ENCODE measurements at regions not wholly inside any gene's neighbourhood (a gene's known extent, or its start where the extent isn't known, plus 50 kb on each side); places are given as distances from the start of the nearest gene placed in this dataset.
"Not testable (repeated sequence)": the region's sequence is repeated elsewhere in the genome, so short reads cannot be mapped to it uniquely, and the experiment has no call there.

GRCh38 chr18:1018181-1018681 lies 113.6 kb downstream of the ADCYAP1 start:
- H3K27ac ChIP-seq (ENCODE audit: low read length) = no peak overlapping the region
- no peaks in the 10 kb centered on the region for H3K9me3 ChIP-seq (ENCODE audit: control insufficient read depth, low read depth, low read length)
- peaks cover 34% of the 10 kb centered on the region for H3K4me1 ChIP-seq (ENCODE audit: control insufficient read depth, low read depth, low read length)
- H3K27me3 ChIP-seq (ENCODE audit: control insufficient read depth, insufficient read depth, low read length) = peaks cover 10% of the 10 kb centered on the region
- no peaks in the 10 kb centered on the region for H3K36me3 ChIP-seq (ENCODE audit: control insufficient read depth, low read depth, low read length)
- no peak overlapping the region for H3K9ac ChIP-seq (ENCODE audit: low read length)
- no peak overlapping the region for H3K4me3 ChIP-seq (ENCODE audit: low read length)

- no peaks in the 10 kb centered on the region for H3K9me3 ChIP-seq (ENCODE audit: control insufficient read depth, low read depth, low read length)
- peaks cover 34% of the 10 kb centered on the region for H3K4me1 ChIP-seq (ENCODE audit: control insufficient read depth, low read depth, low read length)
- H3K9ac ChIP-seq (ENCODE audit: low read length) = no peak overlapping the region
- no peak overlapping the region for H3K4me3 ChIP-seq (ENCODE audit: low read length)
- H3K27me3 ChIP-seq (ENCODE audit: control insufficient read depth, insufficient read depth, low read length) = peaks cover 10% of the 10 kb centered on the region
- no peaks in the 10 kb centered on the region for H3K36me3 ChIP-seq (ENCODE audit: control insufficient read depth, low read depth, low read length)
- no peak overlapping the region for H3K27ac ChIP-seq (ENCODE audit: low read length)
These were observed 114.5 kb downstream of the ADCYAP1 start for GRCh38 chr18:1019191-1019590.

- Histone ChIP-seq H3K9ac (ENCODE audit: low read length) (no peak overlapping the region), H3K27ac (ENCODE audit: low read length) (no peak overlapping the region), H3K9me3 (ENCODE audit: control insufficient read depth, low read depth, low read length) (no peaks in the 10 kb centered on the region), H3K4me1 (ENCODE audit: control insufficient read depth, low read depth, low read length) (peaks cover 22% of the 10 kb centered on the region), H3K4me3 (ENCODE audit: low read length) (no peak overlapping the region), H3K36me3 (ENCODE audit: control insufficient read depth, low read depth, low read length) (no peaks in the 10 kb centered on the region), H3K27me3 (ENCODE audit: control insufficient read depth, insufficient read depth, low read length) (peaks cover 10% of the 10 kb centered on the region)
These were observed 116.2 kb downstream of the ADCYAP1 start for GRCh38 chr18:1020731-1021344.

- peaks cover 8% of the 10 kb centered on the region for H3K9me3 ChIP-seq (ENCODE audit: control insufficient read depth, low read depth, low read length)
- H3K4me1 ChIP-seq (ENCODE audit: control insufficient read depth, low read depth, low read length) = no peaks in the 10 kb centered on the region
- no peak overlapping the region for H3K9ac ChIP-seq (ENCODE audit: low read length)
- H3K4me3 ChIP-seq (ENCODE audit: low read length) = no peak overlapping the region
- no peaks in the 10 kb centered on the region for H3K27me3 ChIP-seq (ENCODE audit: control insufficient read depth, insufficient read depth, low read length)
- no peak overlapping the region for H3K27ac ChIP-seq (ENCODE audit: low read length)
- no peaks in the 10 kb centered on the region for H3K36me3 ChIP-seq (ENCODE audit: control insufficient read depth, low read depth, low read length)
These were observed 122.3 kb downstream of the ADCYAP1 start for GRCh38 chr18:1026930-1027329.

- H3K9me3 ChIP-seq (ENCODE audit: control insufficient read depth, low read depth, low read length); H3K36me3 ChIP-seq (ENCODE audit: control insufficient read depth, low read depth, low read length); H3K4me3 ChIP-seq (ENCODE audit: low read length); H3K27me3 ChIP-seq (ENCODE audit: control insufficient read depth, insufficient read depth, low read length); H3K9ac ChIP-seq (ENCODE audit: low read length); H3K27ac ChIP-seq (ENCODE audit: low read length); H3K4me1 ChIP-seq (ENCODE audit: control insufficient read depth, low read depth, low read length): not testable (repeated sequence)
These were observed 128.4 kb downstream of the ADCYAP1 start for GRCh38 chr18:1033092-1033491.

- H3K4me1 ChIP-seq (ENCODE audit: control insufficient read depth, low read depth, low read length) = peaks cover 4% of the 10 kb centered on the region
- H3K9me3 ChIP-seq (ENCODE audit: control insufficient read depth, low read depth, low read length) = no peaks in the 10 kb centered on the region
- H3K36me3 ChIP-seq (ENCODE audit: control insufficient read depth, low read depth, low read length) = no peaks in the 10 kb centered on the region
- H3K27ac ChIP-seq (ENCODE audit: low read length) = no peak overlapping the region
- no peak overlapping the region for H3K9ac ChIP-seq (ENCODE audit: low read length)
- H3K4me3 ChIP-seq (ENCODE audit: low read length) = no peak overlapping the region
- no peaks in the 10 kb centered on the region for H3K27me3 ChIP-seq (ENCODE audit: control insufficient read depth, insufficient read depth, low read length)
These were observed 130.3 kb downstream of the ADCYAP1 start for GRCh38 chr18:1034971-1035370.

- H3K36me3 ChIP-seq (ENCODE audit: control insufficient read depth, low read depth, low read length) = no peaks in the 10 kb centered on the region
- H3K4me1 ChIP-seq (ENCODE audit: control insufficient read depth, low read depth, low read length) = peaks cover 4% of the 10 kb centered on the region
- no peaks in the 10 kb centered on the region for H3K9me3 ChIP-seq (ENCODE audit: control insufficient read depth, low read depth, low read length)
These were observed 132.3 kb downstream of the ADCYAP1 start for GRCh38 chr18:1036926-1037325.

GRCh38 chr18:1037776-1038175 lies 133.1 kb downstream of the ADCYAP1 start:
- peaks cover 4% of the 10 kb centered on the region for H3K4me1 ChIP-seq (ENCODE audit: control insufficient read depth, low read depth, low read length)
- H3K27ac ChIP-seq (ENCODE audit: low read length) = no peak overlapping the region
- no peaks in the 10 kb centered on the region for H3K9me3 ChIP-seq (ENCODE audit: control insufficient read depth, low read depth, low read length)

More at GRCh38 chr18:1036926-1037325, 132.3 kb downstream of the ADCYAP1 start:
- no peak overlapping the region for H3K4me3 ChIP-seq (ENCODE audit: low read length)
- no peaks in the 10 kb centered on the region for H3K27me3 ChIP-seq (ENCODE audit: control insufficient read depth, insufficient read depth, low read length)
- no peak overlapping the region for H3K27ac ChIP-seq (ENCODE audit: low read length)
- no peak overlapping the region for H3K9ac ChIP-seq (ENCODE audit: low read length)

GRCh38 chr18:1039421-1039820 lies 134.8 kb downstream of the ADCYAP1 start:
- H3K4me1 ChIP-seq (ENCODE audit: control insufficient read depth, low read depth, low read length) = peaks cover 4% of the 10 kb centered on the region
- H3K4me3 ChIP-seq (ENCODE audit: low read length) = no peak overlapping the region
- no peak overlapping the region for H3K27ac ChIP-seq (ENCODE audit: low read length)
- H3K27me3 ChIP-seq (ENCODE audit: control insufficient read depth, insufficient read depth, low read length) = no peaks in the 10 kb centered on the region
- H3K9me3 ChIP-seq (ENCODE audit: control insufficient read depth, low read depth, low read length) = no peaks in the 10 kb centered on the region
- H3K9ac ChIP-seq (ENCODE audit: low read length) = no peak overlapping the region
- H3K36me3 ChIP-seq (ENCODE audit: control insufficient read depth, low read depth, low read length) = no peaks in the 10 kb centered on the region

More at GRCh38 chr18:1037776-1038175, 133.1 kb downstream of the ADCYAP1 start:
- H3K27me3 ChIP-seq (ENCODE audit: control insufficient read depth, insufficient read depth, low read length) = no peaks in the 10 kb centered on the region
- H3K36me3 ChIP-seq (ENCODE audit: control insufficient read depth, low read depth, low read length) = no peaks in the 10 kb centered on the region
- H3K4me3 ChIP-seq (ENCODE audit: low read length) = no peak overlapping the region
- H3K9ac ChIP-seq (ENCODE audit: low read length) = no peak overlapping the region

- H3K27me3 ChIP-seq (ENCODE audit: control insufficient read depth, insufficient read depth, low read length); H3K36me3 ChIP-seq (ENCODE audit: control insufficient read depth, low read depth, low read length); H3K9ac ChIP-seq (ENCODE audit: low read length); H3K27ac ChIP-seq (ENCODE audit: low read length); H3K9me3 ChIP-seq (ENCODE audit: control insufficient read depth, low read depth, low read length); H3K4me3 ChIP-seq (ENCODE audit: low read length): not testable (repeated sequence)
- H3K4me1 ChIP-seq (ENCODE audit: control insufficient read depth, low read depth, low read length) = peaks cover 11% of the 10 kb centered on the region
These were observed 138.4 kb downstream of the ADCYAP1 start for GRCh38 chr18:1043039-1043438.

GRCh38 chr18:1045658-1046057 lies 141.0 kb downstream of the ADCYAP1 start:
- no peak overlapping the region for H3K4me3 ChIP-seq (ENCODE audit: low read length)
- no peaks in the 10 kb centered on the region for H3K27me3 ChIP-seq (ENCODE audit: control insufficient read depth, insufficient read depth, low read length)
- H3K27ac ChIP-seq (ENCODE audit: low read length) = no peak overlapping the region
- H3K9ac ChIP-seq (ENCODE audit: low read length) = no peak overlapping the region
- H3K4me1 ChIP-seq (ENCODE audit: control insufficient read depth, low read depth, low read length) = peaks cover 14% of the 10 kb centered on the region
- no peaks in the 10 kb centered on the region for H3K9me3 ChIP-seq (ENCODE audit: control insufficient read depth, low read depth, low read length)
- H3K36me3 ChIP-seq (ENCODE audit: control insufficient read depth, low read depth, low read length) = no peaks in the 10 kb centered on the region

GRCh38 chr18:1047406-1047805 lies 142.7 kb downstream of the ADCYAP1 start:
- no peak overlapping the region for H3K9ac ChIP-seq (ENCODE audit: low read length)
- peaks cover 14% of the 10 kb centered on the region for H3K4me1 ChIP-seq (ENCODE audit: control insufficient read depth, low read depth, low read length)
- H3K27ac ChIP-seq (ENCODE audit: low read length) = no peak overlapping the region
- H3K4me3 ChIP-seq (ENCODE audit: low read length) = no peak overlapping the region
- no peaks in the 10 kb centered on the region for H3K27me3 ChIP-seq (ENCODE audit: control insufficient read depth, insufficient read depth, low read length)
- H3K9me3 ChIP-seq (ENCODE audit: control insufficient read depth, low read depth, low read length) = no peaks in the 10 kb centered on the region
- H3K36me3 ChIP-seq (ENCODE audit: control insufficient read depth, low read depth, low read length) = no peaks in the 10 kb centered on the region
